GM19438 (cell line): ENCODE measurements at regions not wholly inside any gene's neighbourhood (a gene's known extent, or its start where the extent isn't known, plus 50 kb on each side); places are given as distances from the start of the nearest gene placed in this dataset.
"Not testable (repeated sequence)": the region's sequence is repeated elsewhere in the genome, so short reads cannot be mapped to it uniquely, and the experiment has no call there.

Experiments
- ATAC-seq: cut with Tn5 transposase; IDR thresholded peaks from one replicate; pipeline ENCODE4 v1.9.1; 2021; ENCODE audit warnings: low read depth; ENCODE audit not compliant: unreplicated experiment

- ATAC-seq = no peak
Observed at GRCh38 chr2:150222379-150222778, 265.1 kb downstream of the RND3 start.

- no peak for ATAC-seq
Observed at GRCh38 chr2:150219861-150220260, 267.6 kb downstream of the RND3 start.

GRCh38 chr2:150215041-150215440 is 272.4 kb downstream of the RND3 start:
- no peak for ATAC-seq

GRCh38 chr2:150214626-150215025 is 272.8 kb downstream of the RND3 start:
- ATAC-seq = no peak

- ATAC-seq = no peak
Observed at GRCh38 chr2:150212722-150213171, 274.7 kb downstream of the RND3 start.

GRCh38 chr2:150211164-150211631 is 276.3 kb downstream of the RND3 start:
- no peak for ATAC-seq

GRCh38 chr2:150209746-150210145 is 277.7 kb downstream of the RND3 start:
- no peak for ATAC-seq

GRCh38 chr2:150208689-150209088 is 278.8 kb downstream of the RND3 start:
- no peak for ATAC-seq

- ATAC-seq = no peak
Observed at GRCh38 chr2:150207979-150208378, 279.5 kb downstream of the RND3 start.

- no peak for ATAC-seq
Observed at GRCh38 chr2:150204451-150204850, 283.0 kb downstream of the RND3 start.

GRCh38 chr2:150194816-150195215 is 292.7 kb downstream of the RND3 start:
- ATAC-seq = not testable (repeated sequence)

- no peak for ATAC-seq
Observed at GRCh38 chr2:150192701-150193100, 294.8 kb downstream of the RND3 start.

- ATAC-seq = no peak
Observed at GRCh38 chr2:150191349-150191748, 296.1 kb downstream of the RND3 start.

- ATAC-seq = no peak
Observed at GRCh38 chr2:150190546-150190945, 296.9 kb downstream of the RND3 start.

GRCh38 chr2:150188800-150189199 is 298.7 kb downstream of the RND3 start:
- no peak for ATAC-seq

- no peak for ATAC-seq
Observed at GRCh38 chr2:150188177-150188576, 299.3 kb downstream of the RND3 start.

GRCh38 chr2:150182566-150183235 is 304.8 kb downstream of the RND3 start:
- no peak for ATAC-seq

GRCh38 chr2:150178591-150178990 is 308.9 kb downstream of the RND3 start:
- ATAC-seq = no peak

- no peak for ATAC-seq
Observed at GRCh38 chr2:150174971-150175421, 312.5 kb downstream of the RND3 start.

- no peak for ATAC-seq
Observed at GRCh38 chr2:150174056-150174805, 313.2 kb downstream of the RND3 start.

GRCh38 chr2:150171065-150171548 is 316.4 kb downstream of the RND3 start:
- ATAC-seq = no peak

- ATAC-seq = no peak
Observed at GRCh38 chr2:150169237-150169629, 318.2 kb downstream of the RND3 start.
